C4-2B (cell line): ENCODE measurements at regions not wholly inside any gene's neighbourhood (a gene's known extent, or its start where the extent isn't known, plus 50 kb on each side); places are given as distances from the start of the nearest gene placed in this dataset.

ENCODE experiments used
- ZFX ChIP-seq: fragments of 450-650 bp; IDR thresholded peaks from 2 replicates; pipeline ENCODE4 v1.6.1; 2017
- TF ChIP-seq, protein P1 (sequence below): fragments of 450-650 bp; conservative IDR thresholded peaks from 2 replicates; pipeline ENCODE4 v1.5.1; 2017; ENCODE audit warnings: mild to moderate bottlenecking

DNA sequence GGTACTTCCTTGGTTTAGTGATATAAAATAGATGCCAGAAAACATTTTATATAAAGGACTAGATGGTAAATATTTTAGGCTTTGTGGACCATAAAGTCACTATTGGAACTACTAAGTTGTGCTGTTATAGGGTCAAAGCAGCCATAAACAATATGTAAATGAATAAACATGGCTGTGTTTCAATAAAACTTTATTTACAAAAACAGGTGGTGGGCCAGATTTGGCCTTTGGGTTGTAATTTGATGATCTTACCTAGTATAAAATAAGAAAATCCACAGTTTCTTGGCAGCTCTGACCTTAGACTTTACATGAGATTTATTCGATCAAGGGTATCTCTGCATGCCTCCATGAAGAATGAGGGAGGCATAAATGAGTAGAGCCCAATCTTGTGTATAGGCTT, 232.0 kb upstream of the PCDH9 start:
- TF ChIP-seq, protein P1, sequence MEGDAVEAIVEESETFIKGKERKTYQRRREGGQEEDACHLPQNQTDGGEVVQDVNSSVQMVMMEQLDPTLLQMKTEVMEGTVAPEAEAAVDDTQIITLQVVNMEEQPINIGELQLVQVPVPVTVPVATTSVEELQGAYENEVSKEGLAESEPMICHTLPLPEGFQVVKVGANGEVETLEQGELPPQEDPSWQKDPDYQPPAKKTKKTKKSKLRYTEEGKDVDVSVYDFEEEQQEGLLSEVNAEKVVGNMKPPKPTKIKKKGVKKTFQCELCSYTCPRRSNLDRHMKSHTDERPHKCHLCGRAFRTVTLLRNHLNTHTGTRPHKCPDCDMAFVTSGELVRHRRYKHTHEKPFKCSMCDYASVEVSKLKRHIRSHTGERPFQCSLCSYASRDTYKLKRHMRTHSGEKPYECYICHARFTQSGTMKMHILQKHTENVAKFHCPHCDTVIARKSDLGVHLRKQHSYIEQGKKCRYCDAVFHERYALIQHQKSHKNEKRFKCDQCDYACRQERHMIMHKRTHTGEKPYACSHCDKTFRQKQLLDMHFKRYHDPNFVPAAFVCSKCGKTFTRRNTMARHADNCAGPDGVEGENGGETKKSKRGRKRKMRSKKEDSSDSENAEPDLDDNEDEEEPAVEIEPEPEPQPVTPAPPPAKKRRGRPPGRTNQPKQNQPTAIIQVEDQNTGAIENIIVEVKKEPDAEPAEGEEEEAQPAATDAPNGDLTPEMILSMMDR: no peak
- no peak for TF ChIP-seq ZFX
